DMS153 (cell line): ENCODE measurements at regions not wholly inside any gene's neighbourhood (a gene's known extent, or its start where the extent isn't known, plus 50 kb on each side); places are given as distances from the start of the nearest gene placed in this dataset.
"Not testable (repeated sequence)": the region's sequence is repeated elsewhere in the genome, so short reads cannot be mapped to it uniquely, and the experiment has no call there.

Source experiments
- DNase-seq: peaks from one replicate; lab custom pipeline; 2025; lab: John Stamatoyannopoulos, UW

- not testable (repeated sequence) for DNase-seq
Observed at GRCh38 chr7:76971201-76971600, 61.0 kb downstream of the SPDYE17 start.

GRCh38 chr7:76969892-76970291, 62.3 kb downstream of the SPDYE17 start:
- not testable (repeated sequence) for DNase-seq

GRCh38 chr7:76965731-76966548, 66.2 kb downstream of the SPDYE17 start:
- DNase-seq = not testable (repeated sequence)

GRCh38 chr7:76964050-76964449, 68.1 kb downstream of the SPDYE17 start:
- not testable (repeated sequence) for DNase-seq

GRCh38 chr7:76963061-76963460, 69.1 kb downstream of the SPDYE17 start:
- DNase-seq = not testable (repeated sequence)

DNA sequence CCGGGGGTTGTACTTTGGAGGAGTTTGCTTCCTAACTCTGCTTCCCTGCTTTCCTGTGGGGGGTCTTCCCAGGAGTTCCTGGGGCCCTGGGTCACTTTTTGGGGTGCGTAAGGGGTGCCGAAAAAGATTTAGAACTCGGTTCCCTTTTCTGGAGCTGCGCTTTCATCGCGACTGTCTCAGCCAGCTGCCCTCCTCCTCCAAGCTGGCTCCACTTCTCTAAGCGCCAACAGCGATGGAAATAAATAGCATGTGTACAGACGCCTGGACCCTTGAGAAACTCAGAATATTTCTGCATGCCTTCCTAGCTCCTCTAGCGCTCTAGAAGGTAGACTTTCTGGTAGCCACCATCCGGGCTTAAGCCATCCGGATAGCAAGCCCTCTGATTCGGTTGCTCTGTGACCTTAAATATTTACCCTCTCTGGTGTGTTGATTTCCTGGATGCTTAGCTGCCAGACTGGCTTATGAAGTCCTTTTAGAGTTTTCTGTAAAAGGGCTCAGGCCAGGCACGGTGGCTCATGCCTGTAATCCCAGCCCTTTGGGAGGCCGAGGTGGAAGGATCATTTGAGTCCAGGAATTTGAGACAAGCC, 71.7 kb downstream of the SPDYE17 start:
- not testable (repeated sequence) for DNase-seq

DNA sequence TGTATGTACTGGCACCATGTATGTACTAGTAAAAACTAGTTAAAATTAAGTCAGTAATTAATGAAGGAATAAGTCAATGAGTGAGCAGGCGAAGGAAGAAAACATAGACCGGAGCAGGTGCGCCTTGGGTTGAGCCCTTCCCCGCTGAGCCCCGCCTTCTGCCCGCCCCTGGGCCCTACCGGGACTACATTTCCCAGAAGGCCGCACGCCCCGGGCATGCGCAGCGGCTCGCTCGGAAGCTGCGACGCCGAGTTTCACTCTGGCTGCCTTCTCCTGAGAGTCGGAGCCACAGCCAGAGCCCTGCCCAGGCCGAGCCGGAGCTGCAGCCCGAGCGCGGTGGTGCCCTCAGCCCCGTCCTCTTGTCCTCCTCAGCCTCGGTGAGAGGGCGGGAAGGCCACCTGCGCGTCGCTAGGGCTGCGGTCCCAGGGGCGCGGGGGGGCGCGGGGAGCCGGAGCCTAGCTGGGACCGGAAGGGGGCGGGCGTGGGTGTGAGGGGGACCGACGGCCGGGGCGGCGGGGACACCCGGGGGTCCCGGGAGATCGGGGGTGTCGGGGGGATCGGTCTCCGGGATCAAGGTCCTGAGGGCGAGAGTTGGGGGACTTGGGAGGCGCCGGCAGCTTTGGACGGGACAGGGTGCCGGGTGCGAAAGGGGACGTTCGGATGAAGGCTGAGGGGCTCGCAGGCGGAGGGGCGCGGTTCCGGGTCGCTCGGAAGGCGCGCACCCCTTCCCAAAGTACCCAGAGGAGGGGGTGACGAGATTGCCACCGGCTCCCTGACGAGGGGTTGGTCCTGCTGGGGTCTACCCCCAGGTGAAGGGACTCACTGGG, 72.4 kb downstream of the SPDYE17 start:
- DNase-seq = not testable (repeated sequence)

DNA sequence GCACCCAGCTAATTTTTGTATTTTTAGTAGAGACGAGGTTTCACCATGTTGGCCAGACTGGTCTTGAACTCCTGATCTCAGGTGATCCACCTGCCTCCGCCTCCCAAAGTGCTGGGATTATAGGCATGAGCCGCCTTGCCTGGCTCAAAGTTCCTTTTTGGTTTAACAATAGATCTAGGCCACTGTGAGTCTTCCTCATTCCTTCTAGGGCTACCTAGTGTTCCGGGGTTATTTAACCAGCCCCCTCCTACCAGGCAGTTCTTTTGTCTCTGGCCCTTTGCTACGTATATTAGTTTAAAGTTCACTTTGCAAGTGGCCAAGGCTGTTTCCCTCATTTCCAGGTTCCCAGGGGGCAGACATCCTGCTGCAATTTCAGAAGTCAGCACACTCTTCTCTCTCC, 75.6 kb downstream of the SPDYE17 start:
- not testable (repeated sequence) for DNase-seq

DNA sequence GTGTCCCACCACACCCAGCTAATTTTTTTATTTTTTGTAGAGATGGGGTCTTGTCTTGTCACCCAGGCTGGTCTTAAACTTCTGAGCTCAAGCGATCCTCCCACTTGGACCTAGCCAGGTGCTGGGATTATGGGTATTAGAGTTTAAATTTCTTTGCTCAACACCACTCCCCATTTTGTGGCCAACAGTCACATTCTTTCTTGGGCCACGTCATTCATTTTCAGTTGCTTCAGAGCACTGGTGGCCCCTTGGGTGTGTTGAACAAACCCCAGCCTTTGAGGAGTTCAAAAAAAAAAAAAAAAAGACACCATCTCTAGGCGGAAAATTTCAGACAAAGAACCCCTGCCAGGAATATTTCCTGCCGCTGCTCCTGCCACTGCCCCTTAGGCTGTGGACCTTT, 77.0 kb downstream of the SPDYE17 start:
- DNase-seq = not testable (repeated sequence)

GRCh38 chr7:76944603-76945002, 87.6 kb downstream of the SPDYE17 start:
- not testable (repeated sequence) for DNase-seq

GRCh38 chr7:76941809-76942765, 90.1 kb downstream of the SPDYE17 start:
- not testable (repeated sequence) for DNase-seq

GRCh38 chr7:76937781-76938180, 94.4 kb downstream of the SPDYE17 start:
- not testable (repeated sequence) for DNase-seq

DNA sequence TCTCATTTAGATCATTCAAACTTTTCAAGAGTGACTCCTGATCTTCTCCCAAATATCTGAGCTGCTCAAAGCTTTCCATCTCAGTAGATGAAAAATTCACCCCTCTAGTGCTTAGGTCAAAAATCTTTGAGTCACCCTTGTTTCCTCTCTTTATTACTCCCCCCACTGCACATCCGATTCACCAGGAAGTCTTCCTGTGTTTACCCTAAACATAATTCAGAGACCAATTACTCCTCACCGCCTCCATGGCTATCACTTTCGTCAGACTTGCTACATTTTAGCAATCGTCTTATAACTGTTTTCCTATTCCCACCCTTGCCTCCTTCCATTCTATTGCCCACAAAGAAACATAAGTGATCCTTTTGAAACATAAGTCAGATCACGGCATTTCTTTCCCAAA, 94.8 kb downstream of the SPDYE17 start:
- DNase-seq = not testable (repeated sequence)

DNA sequence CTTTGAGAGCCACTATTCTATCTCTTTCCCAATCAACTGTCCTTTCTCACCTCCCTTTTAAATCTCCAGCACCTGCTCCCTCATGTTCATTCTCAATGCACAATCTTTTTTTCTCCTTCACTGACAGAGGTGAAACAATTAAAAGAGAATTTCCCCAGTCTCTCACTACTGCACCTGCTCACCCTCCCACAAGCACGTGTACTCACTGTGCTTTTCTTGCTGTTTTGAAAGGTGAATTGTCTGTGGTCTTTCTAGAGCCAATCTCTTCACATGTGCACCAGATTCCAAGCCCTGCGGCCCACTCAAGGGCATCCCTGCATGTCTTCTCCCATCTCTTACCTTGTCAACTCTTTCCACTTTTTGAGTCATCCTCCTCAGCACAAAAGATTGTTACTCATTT, 95.8 kb downstream of the SPDYE17 start:
- not testable (repeated sequence) for DNase-seq

DNA sequence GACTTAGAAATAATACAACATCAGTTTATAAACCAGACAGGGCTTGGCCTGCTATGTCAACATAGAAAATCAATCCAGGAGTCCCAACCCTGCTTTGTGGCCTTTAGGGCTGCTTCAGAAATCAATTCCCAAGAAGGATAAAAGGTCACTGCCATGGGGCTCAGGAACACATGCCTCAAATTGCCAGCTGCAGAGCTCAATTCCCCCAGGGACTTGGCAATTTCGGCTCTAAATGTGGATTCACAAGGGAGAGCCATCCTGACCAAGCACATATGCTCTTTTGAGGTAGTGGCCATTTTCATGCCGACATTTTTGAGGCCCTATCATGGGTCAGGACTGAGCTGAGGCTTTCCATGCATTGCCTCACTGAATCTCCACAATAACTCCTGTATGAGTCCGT, 97.5 kb downstream of the SPDYE17 start:
- DNase-seq = not testable (repeated sequence)

- DNase-seq = not testable (repeated sequence)
Observed at GRCh38 chr7:76932957-76933356, 99.2 kb downstream of the SPDYE17 start.

DNA sequence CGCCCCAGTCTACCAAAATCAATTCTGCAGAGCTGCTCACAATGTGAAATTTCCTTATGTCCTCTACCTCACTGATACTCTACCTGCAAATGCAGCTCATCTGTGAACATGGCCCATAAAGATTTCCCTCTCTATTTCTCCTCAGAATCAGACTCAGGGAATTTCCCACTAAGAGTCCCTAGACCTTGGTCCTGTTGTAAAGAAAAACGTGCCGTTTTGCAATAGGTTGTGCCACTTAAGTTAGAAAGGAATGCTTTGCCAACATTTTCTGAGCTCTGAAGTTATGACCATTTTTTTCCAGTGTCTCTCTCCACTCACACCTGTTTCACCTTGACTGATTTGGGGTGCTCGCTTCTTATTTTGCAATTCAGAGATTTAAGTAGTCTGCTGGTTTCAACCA, 100.7 kb downstream of the SPDYE17 start:
- not testable (repeated sequence) for DNase-seq

GRCh38 chr7:76930416-76930815, 101.7 kb downstream of the SPDYE17 start:
- DNase-seq = not testable (repeated sequence)

DNA sequence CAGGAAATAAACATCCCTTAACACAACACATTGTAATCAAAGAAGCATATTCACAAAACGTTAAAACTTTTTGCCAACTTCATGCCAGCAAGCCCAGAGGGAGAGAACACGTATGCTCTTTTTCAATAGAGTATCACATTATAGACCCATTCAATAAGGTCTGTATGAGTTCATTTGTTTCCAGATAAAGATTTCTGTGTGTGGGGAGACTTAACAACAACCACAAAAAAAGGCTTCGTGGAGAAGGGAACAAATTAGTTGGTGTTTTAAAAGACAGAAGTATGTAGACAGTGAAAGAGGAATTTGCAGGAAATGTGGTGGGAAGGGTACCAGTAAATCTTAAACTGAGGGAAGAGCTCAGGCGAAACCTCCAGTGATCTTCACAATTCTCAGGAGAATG, 103.4 kb downstream of the SPDYE17 start:
- not testable (repeated sequence) for DNase-seq

DNA sequence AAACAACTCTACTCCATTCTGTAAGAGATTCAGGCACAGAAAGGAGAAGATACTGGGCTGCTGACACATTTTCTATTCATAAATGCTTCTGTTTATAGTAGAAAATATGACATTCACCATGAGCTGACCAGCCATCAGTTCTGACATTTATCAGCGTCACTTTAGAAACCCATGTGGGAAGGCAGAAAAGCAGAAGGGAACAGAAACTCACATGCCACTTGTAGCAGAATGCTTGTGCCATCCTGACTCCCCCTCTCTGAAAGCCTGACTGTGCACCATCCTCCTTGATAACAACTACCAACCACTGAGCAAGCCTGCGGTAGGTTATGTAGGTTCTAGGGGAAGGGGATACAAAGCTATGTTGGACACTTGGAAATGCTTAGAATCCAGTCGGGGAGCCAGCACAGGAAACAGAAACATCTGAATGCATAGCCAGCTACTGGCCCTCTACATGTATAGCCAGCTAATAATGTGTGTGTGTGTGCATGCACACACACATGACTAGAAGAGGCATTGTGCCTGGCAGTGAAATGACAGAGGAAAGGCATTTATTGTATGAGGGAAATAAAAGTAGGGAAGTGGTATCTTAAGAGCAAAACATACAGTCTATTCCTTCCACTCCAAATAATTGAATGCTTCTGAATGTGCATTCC, 104.3 kb downstream of the SPDYE17 start:
- DNase-seq = not testable (repeated sequence)

DNA sequence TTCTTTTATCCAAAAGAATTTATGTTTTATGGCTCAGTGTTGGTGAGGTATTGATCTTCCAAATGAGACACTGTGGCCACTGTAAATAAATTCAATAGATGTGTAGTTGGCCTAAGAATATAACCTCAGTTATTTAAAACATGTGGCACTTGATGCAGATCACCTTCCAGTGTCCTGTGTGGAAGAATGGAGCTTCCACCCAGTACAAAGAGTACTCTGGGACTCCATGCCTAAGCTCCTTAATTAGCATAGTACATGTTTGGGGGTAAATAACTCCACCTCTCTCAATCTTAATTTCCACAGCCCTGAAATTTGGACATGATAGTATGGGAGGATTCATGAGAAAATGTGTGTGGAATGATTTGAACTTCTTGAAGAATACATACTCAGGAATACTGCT, 105.7 kb downstream of the SPDYE17 start:
- DNase-seq = not testable (repeated sequence)
